NOMO-1 treated with DMSO at 0.1 percent for 48 hours (cell line): ENCODE measurements at regions not wholly inside any gene's neighbourhood (a gene's known extent, or its start where the extent isn't known, plus 50 kb on each side); places are given as distances from the start of the nearest gene placed in this dataset.
A peak's percentile ranks its signal among the peaks of the same experiment; 100 is the strongest.

ENCODE experiments used
- DNase-seq: peaks from one replicate; lab custom pipeline; 2025; ENCODE audit not compliant: unreplicated experiment; lab: John Stamatoyannopoulos, UW

- no peak for DNase-seq
Observed at GRCh38 chr16:47781673-47782072, 320.5 kb downstream of the PHKB start.

- DNase-seq, result no peak
Observed at GRCh38 chr16:47780213-47780875, 319.2 kb downstream of the PHKB start.

GRCh38 chr16:47779201-47780016 lies 318.3 kb downstream of the PHKB start:
- peak; percentile 3 for DNase-seq

GRCh38 chr16:47778106-47778801 lies 317.1 kb downstream of the PHKB start:
- no peak for DNase-seq

GRCh38 chr16:47777220-47777619 lies 316.1 kb downstream of the PHKB start:
- DNase-seq, result no peak

- DNase-seq, result no peak
Observed at GRCh38 chr16:47774661-47775060, 313.5 kb downstream of the PHKB start.

- DNase-seq, result no peak
Observed at GRCh38 chr16:47753659-47754058, 292.5 kb downstream of the PHKB start.
